DND-41 (cell line): ENCODE measurements at regions not wholly inside any gene's neighbourhood (a gene's known extent, or its start where the extent isn't known, plus 50 kb on each side); places are given as distances from the start of the nearest gene placed in this dataset.

ENCODE experiments used
- ATAC-seq: fragments of 200-7000 bp; cut with Tn5 transposase; 3 replicates; pipeline ENCODE4 v1.9.1; 2021; ENCODE audit warnings: low read depth; ENCODE audit not compliant: insufficient read depth
- DNase-seq: peaks from one replicate; pipeline ENCODE4 v3.0.0-alpha.2; 2020
- H2AFZ ChIP-seq: 2 replicates; pipeline ENCODE4 v1.6.0; 2012; ENCODE audit warnings: low read depth, low read length
- H3K27ac ChIP-seq: 2 replicates; pipeline ENCODE4 v1.5.1; 2012; ENCODE audit warnings: low read length, inconsistent platforms
- H3K27me3 ChIP-seq: fragments of 200-600 bp; sonication (generic); 2 replicates; pipeline ENCODE4 v1.6.0; 2012; ENCODE audit warnings: low read length, mild to moderate bottlenecking, inconsistent platforms; ENCODE audit not compliant: insufficient read depth, poor library complexity
- H3K36me3 ChIP-seq: 2 replicates; pipeline ENCODE4 v1.5.1; 2012; ENCODE audit warnings: low read length, inconsistent platforms; ENCODE audit not compliant: insufficient read depth
- H3K4me1 ChIP-seq: 2 replicates; pipeline ENCODE4 v1.5.1; 2012; ENCODE audit warnings: mild to moderate bottlenecking, low read length; ENCODE audit not compliant: insufficient read depth
- H3K4me2 ChIP-seq: 2 replicates; pipeline ENCODE4 v1.6.0; 2012; ENCODE audit warnings: mild to moderate bottlenecking, moderate library complexity, low read length, inconsistent platforms; ENCODE audit not compliant: insufficient read depth
- H3K4me3 ChIP-seq, 2 experiments: fragments of 200-600 bp in 1 of 2; shearing (Covaris generic) in 1 of 2; 2 replicates each; pipeline ENCODE4 v1.5.1; 2012 to 2016; ENCODE audit warnings: inconsistent platforms in 2 of 2, low read length in 2 of 2, mild to moderate bottlenecking in 2 of 2, low read depth in 1 of 2, moderate library complexity in 1 of 2
- H3K79me2 ChIP-seq: 2 replicates; pipeline ENCODE4 v1.6.0; 2012; ENCODE audit warnings: low read length, inconsistent platforms; ENCODE audit not compliant: insufficient read depth
- H3K9ac ChIP-seq: 2 replicates; pipeline ENCODE4 v1.6.0; 2012; ENCODE audit warnings: low read depth, mild to moderate bottlenecking, inconsistent platforms, low read length, moderate library complexity
- H3K9me3 ChIP-seq: 2 replicates; pipeline ENCODE4 v1.5.1; 2012; ENCODE audit warnings: low read length, moderate library complexity, mild to moderate bottlenecking, inconsistent platforms; ENCODE audit not compliant: insufficient read depth, severe bottlenecking
- H4K20me1 ChIP-seq: 2 replicates; pipeline ENCODE4 v1.6.0; 2012; ENCODE audit warnings: low read length; ENCODE audit not compliant: insufficient read depth
- EZH2 ChIP-seq: IDR thresholded peaks from 3 replicates; pipeline ENCODE4 v1.6.1; 2012; ENCODE audit warnings: borderline replicate concordance, low read depth, mild to moderate bottlenecking, moderate library complexity, low read length, inconsistent platforms; ENCODE audit not compliant: severe bottlenecking
- TF ChIP-seq, protein P1 (sequence below): IDR thresholded peaks from 2 replicates; pipeline ENCODE4 v1.5.1; 2012; ENCODE audit warnings: borderline replicate concordance, low read length, moderate library complexity, mild to moderate bottlenecking; ENCODE audit not compliant: poor library complexity, severe bottlenecking; ENCODE audit errors: extremely low read depth

DNA sequence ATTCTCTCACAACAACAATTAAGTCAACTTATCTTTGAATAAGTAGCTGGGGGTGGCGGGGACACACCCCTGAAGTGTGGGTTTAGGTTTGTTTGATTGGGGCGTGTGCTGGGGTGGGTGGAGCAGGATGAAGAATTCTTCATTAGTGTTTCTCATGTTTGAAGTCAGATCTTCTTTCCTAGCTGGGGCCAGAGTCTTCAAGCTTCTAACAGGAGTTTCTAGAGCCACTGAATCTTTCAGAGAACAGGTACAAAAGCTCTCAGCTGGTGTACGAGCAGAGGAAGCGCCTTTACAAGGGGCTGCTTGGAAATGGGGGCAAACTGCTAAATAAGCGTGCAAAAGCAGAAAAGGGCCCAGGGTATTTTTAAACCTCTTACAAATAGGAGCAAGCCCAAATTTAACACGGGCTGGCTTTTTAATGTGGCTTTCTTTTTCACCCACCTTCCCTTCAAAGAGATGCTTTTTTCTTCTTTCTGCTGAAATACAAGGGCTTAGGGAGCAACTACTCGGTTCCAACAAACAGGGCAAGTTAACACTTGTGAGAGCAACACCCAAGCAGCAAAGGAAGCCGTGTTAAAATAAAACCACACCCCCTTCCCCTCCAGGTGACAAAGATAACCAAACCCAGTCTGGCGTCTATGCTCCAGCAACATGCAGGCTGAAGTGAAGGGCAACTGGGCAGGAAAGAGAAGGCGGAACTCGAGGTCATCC lies 86.9 kb upstream of the RASGRP1 start:
- ATAC-seq = peak; percentile 77

DNA sequence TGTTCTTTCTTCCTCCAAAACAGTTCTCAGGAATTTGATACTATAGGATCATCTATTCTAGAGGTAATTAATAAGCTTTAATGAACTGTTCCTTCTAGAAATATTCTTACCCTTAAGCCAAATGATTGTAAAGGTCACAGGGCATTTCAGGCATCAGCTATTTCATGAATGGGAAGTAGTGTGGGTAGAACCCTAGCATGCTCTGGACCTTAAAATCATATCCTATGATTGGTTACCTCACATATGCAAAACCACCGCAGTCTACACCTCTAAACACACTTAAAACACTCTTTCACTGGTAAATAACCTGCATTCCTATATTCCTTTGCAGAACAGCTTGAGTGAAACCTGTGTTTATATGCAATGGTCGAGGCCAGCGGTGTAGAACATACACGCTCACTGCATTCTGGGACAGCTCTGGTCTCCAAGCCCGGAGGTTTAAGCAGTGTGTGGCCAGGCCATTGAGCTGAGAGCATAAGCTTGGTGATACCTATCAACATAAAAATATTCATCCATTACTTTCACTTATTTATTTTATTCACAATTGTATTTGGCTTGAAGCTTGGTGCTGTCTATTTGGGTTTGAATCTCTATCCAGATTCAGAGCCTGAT lies 87.7 kb upstream of the RASGRP1 start:
- peak overlapping the region in 1 of 2 experiments; percentile 35; a peak in 2 of 4 replicates for H3K4me3 ChIP-seq
- peak overlapping the region; percentile 42 for H3K9ac ChIP-seq
- H3K4me2 ChIP-seq = peak overlapping the region; percentile 57
- no peak overlapping the region for H2AFZ ChIP-seq
- H3K27me3 ChIP-seq = no peaks in the 10 kb centered on the region
- H3K36me3 ChIP-seq = no peaks in the 10 kb centered on the region
- no peaks in the 10 kb centered on the region for H3K9me3 ChIP-seq
- DNase-seq (no peak), ATAC-seq (no peak)
- TF ChIP-seq EZH2 = no peak
- TF ChIP-seq, protein P1, sequence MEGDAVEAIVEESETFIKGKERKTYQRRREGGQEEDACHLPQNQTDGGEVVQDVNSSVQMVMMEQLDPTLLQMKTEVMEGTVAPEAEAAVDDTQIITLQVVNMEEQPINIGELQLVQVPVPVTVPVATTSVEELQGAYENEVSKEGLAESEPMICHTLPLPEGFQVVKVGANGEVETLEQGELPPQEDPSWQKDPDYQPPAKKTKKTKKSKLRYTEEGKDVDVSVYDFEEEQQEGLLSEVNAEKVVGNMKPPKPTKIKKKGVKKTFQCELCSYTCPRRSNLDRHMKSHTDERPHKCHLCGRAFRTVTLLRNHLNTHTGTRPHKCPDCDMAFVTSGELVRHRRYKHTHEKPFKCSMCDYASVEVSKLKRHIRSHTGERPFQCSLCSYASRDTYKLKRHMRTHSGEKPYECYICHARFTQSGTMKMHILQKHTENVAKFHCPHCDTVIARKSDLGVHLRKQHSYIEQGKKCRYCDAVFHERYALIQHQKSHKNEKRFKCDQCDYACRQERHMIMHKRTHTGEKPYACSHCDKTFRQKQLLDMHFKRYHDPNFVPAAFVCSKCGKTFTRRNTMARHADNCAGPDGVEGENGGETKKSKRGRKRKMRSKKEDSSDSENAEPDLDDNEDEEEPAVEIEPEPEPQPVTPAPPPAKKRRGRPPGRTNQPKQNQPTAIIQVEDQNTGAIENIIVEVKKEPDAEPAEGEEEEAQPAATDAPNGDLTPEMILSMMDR = no peak
- H4K20me1 ChIP-seq = no peaks in the 10 kb centered on the region
- H3K4me1 ChIP-seq = peaks cover 44% of the 10 kb centered on the region
- peak overlapping the region; percentile 83 for H3K27ac ChIP-seq
- no peaks in the 10 kb centered on the region for H3K79me2 ChIP-seq

More for the DNA sequence above, 86.9 kb upstream of the RASGRP1 start:
- peaks cover 44% of the 10 kb centered on the region for H3K4me1 ChIP-seq
- no peaks in the 10 kb centered on the region for H3K79me2 ChIP-seq
- H3K27me3 ChIP-seq = no peaks in the 10 kb centered on the region
- no peaks in the 10 kb centered on the region for H3K9me3 ChIP-seq
- DNase-seq = peak; percentile 78
- TF ChIP-seq EZH2 = no peak
- TF ChIP-seq, protein P1 = no peak
- peak overlapping the region; percentile 83 for H3K27ac ChIP-seq
- peak overlapping the region; percentile 57 for H3K4me2 ChIP-seq
- H2AFZ ChIP-seq = peak overlapping the region; percentile 44
- peak overlapping the region in 1 of 2 experiments; percentile 27; a peak in 2 of 4 replicates for H3K4me3 ChIP-seq
- no peaks in the 10 kb centered on the region for H4K20me1 ChIP-seq
- H3K9ac ChIP-seq = peak overlapping the region; percentile 42
- no peaks in the 10 kb centered on the region for H3K36me3 ChIP-seq

DNA sequence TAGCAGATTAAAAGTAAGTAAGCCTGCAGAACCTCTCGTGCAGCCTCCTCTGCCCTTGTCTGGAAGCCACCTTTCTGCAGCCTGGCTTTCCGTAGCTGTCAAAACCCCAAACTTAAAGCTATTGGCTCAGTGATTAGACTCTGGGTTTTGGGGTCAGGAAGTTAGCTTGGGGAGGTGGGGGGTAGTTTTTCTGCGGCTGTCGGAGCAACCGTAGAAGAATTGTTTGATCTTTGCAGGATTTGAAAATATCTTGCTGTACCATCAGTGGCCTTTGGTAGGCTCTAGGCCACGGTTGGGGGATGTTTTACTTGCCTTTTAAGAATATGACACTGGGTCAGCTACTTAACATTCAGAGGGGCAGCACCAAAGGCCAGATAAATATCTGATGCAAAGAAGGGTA lies 88.4 kb upstream of the RASGRP1 start:
- DNase-seq = peak; percentile 88
- Histone ChIP-seq H3K79me2 (no peaks in the 10 kb centered on the region), H4K20me1 (no peaks in the 10 kb centered on the region), H3K4me2 (peak overlapping the region; percentile 57), H2AFZ (peak overlapping the region; percentile 34; the same call in 1 of the 2 replicates), H3K27ac (peak overlapping the region; percentile 84), H3K4me3 (no peak overlapping the region), H3K9me3 (no peaks in the 10 kb centered on the region), H3K4me1 (peaks cover 44% of the 10 kb centered on the region), H3K9ac (peak overlapping the region; percentile 42), H3K27me3 (no peaks in the 10 kb centered on the region), H3K36me3 (no peaks in the 10 kb centered on the region)
- peak; percentile 83 for ATAC-seq
- TF ChIP-seq, protein P1 = peak; percentile 52
- TF ChIP-seq EZH2 = no peak
